Body of pancreas (tissue), 4 donors: ENCODE measurements at regions not wholly inside any gene's neighbourhood (a gene's known extent, or its start where the extent isn't known, plus 50 kb on each side); places are given as distances from the start of the nearest gene placed in this dataset.

Source experiments
- CTCF ChIP-seq, 7 experiments: fragments of 450-650 bp in 4 of 7; fragments of 200-600 bp in 3 of 7; sonication (generic) in 3 of 7; IDR thresholded peaks; one replicate each; pipeline ENCODE4 v1.5.1; 2016 to 2019; ENCODE audit warnings: antibody characterized with exemption in 7 of 7
- POLR2A ChIP-seq, 3 donors: fragments of 450-650 bp; IDR thresholded peaks; one replicate each; pipeline ENCODE4 v1.6.1; 2016; ENCODE audit warnings: antibody characterized with exemption in 3 of 3, mild to moderate bottlenecking in 2 of 3

DNA sequence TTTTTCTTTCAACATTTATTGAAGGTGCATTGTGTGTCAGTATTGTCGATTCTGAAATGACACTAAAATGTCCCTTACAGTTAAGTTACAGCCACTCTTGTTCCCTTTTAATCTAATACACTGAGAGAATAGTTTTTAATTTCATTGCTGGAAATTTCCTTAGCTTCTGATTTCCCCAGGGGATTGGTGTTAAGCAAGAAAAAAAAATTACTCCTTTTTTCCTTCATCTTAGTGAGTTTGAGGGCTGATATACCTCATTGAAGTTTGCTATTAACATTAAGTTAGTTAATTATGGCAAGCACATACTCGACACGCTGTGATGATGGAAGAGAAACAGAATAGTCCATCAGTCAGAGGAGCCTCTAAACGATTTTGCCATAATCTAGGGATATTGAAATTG is 57.0 kb upstream of the EXOC4 start:
- TF ChIP-seq POLR2A (IDR thresholded peaks at IDR 0.05) (no peak), CTCF (IDR thresholded peaks at IDR 0.05) (no peak)
